ENCODE measurements at regions not wholly inside any gene's neighbourhood (a gene's known extent, or its start where the extent isn't known, plus 50 kb on each side); places are given as distances from the start of the nearest gene placed in this dataset.

- no peak for TF ChIP-seq CTCF (conservative IDR thresholded peaks at IDR 0.05; ENCODE audit: low read length)
- no peak for TF ChIP-seq EZH2phosphoT487 (IDR thresholded peaks at IDR 0.05; ENCODE audit: borderline replicate concordance, low read depth, low read length)
These were observed 57.9 kb upstream of the HPF1 start for GRCh38 chr4:169815606-169816005.

Data from OCI-LY7 (cell line).